GM12878 (cell line): ENCODE measurements at regions not wholly inside any gene's neighbourhood (a gene's known extent, or its start where the extent isn't known, plus 50 kb on each side); places are given as distances from the start of the nearest gene placed in this dataset.

ENCODE experiments used
- ATAC-seq: fragments of 200-7000 bp; cut with Tn5 transposase; 3 replicates; pipeline ENCODE4 v1.9.1; 2020; ENCODE audit warnings: mild to moderate bottlenecking, moderate library complexity
- BruUV-seq: library from RNA; stranded (reverse); fragments of 400-500 nt; replicated peaks from 2 replicates; lab custom pipeline; 2021; lab: Mats Ljungman, UMichigan
- CTCF ChIA-PET: fragments of 300-600 bp; sonication (Branson Sonifier 250); formaldehyde crosslinking; extraction: SDS; loops from one replicate; lab custom pipeline; 2021; ENCODE audit warnings: inconsistent platforms; lab: Yijun Ruan, JAX
- POLR2A ChIA-PET: fragments of 350-600 bp; formaldehyde crosslinking; extraction: SDS; loops from one replicate; lab custom pipeline; 2021; ENCODE audit warnings: inconsistent platforms; lab: Charles Lee
- RAD21 ChIA-PET: fragments of 300-600 bp; sonication (Branson Sonifier 250); formaldehyde crosslinking; loops from one replicate; lab custom pipeline; 2023; ENCODE audit warnings: antibody characterized with exemption; ENCODE audit not compliant: unreplicated experiment; lab: Charles Lee
- SMC1A ChIA-PET: fragments of 300-600 bp; sonication (Branson Sonifier 250); formaldehyde crosslinking; loops from one replicate; lab custom pipeline; 2023; ENCODE audit not compliant: unreplicated experiment, uncharacterized antibody; lab: Charles Lee
- DNase-seq: peaks from one replicate; pipeline ENCODE4 v3.0.0-alpha.2; 2011; ENCODE audit warnings: low read depth, low spot score
- FAIRE-seq: peaks from 3 replicates; lab custom pipeline; 2011; peaks lifted over from hg19 to GRCh38; lab: Jason Lieb, UNC
- H2AFZ ChIP-seq: 2 replicates; pipeline ENCODE4 v1.6.0; 2011; ENCODE audit warnings: low read depth, low read length, control low read depth; ENCODE audit not compliant: control insufficient read depth
- H3K27ac ChIP-seq: 2 replicates; pipeline ENCODE4 v1.5.1; 2011; ENCODE audit warnings: control low read depth; ENCODE audit not compliant: control insufficient read depth, insufficient read depth
- H3K27me3 ChIP-seq, 2 experiments: replicated peaks in 1 of 2; 2 replicates each; pipeline versions ENCODE4 v1.6.0 to v1.6.1; 2011; ENCODE audit warnings: low read length in 1 of 2; ENCODE audit not compliant: control insufficient read depth in 2 of 2, insufficient read depth in 2 of 2
- H3K36me3 ChIP-seq, 2 experiments: 2 replicates each; pipeline ENCODE4 v1.5.1; 2011; ENCODE audit warnings: low read length in 1 of 2; ENCODE audit not compliant: control insufficient read depth in 2 of 2, insufficient read depth in 2 of 2
- H3K4me1 ChIP-seq: 2 replicates; pipeline ENCODE4 v1.6.1; 2011; ENCODE audit warnings: mild to moderate bottlenecking, low read length, moderate library complexity, mixed read lengths; ENCODE audit not compliant: control insufficient read depth, insufficient read depth
- H3K4me2 ChIP-seq: 2 replicates; pipeline ENCODE4 v1.6.0; 2011; ENCODE audit warnings: control low read depth; ENCODE audit not compliant: control insufficient read depth, insufficient read depth
- H3K4me3 ChIP-seq: fragments of 200-600 bp; sonication (generic); 2 replicates; pipeline ENCODE4 v1.5.1; 2016
- H3K79me2 ChIP-seq: 2 replicates; pipeline ENCODE4 v1.6.0; 2011; ENCODE audit warnings: low read length; ENCODE audit not compliant: control insufficient read depth, insufficient read depth
- H3K9ac ChIP-seq: 2 replicates; pipeline ENCODE4 v1.8.0; 2011; ENCODE audit warnings: low read length, control low read depth, mixed read lengths; ENCODE audit not compliant: control insufficient read depth, insufficient read depth
- H3K9me3 ChIP-seq: replicated peaks from 3 replicates; pipeline ENCODE4 v1.5.1; 2011; ENCODE audit warnings: mild to moderate bottlenecking, low read length; ENCODE audit not compliant: control insufficient read depth, insufficient read depth
- H4K20me1 ChIP-seq: 2 replicates; pipeline ENCODE4 v1.6.0; 2011; ENCODE audit not compliant: control insufficient read depth, insufficient read depth
- ATF2 ChIP-seq: IDR thresholded peaks from 2 replicates; pipeline ENCODE4 v1.6.1; 2012; ENCODE audit warnings: low read length, inconsistent platforms
- MTA2 ChIP-seq: fragments of 450-650 bp; IDR thresholded peaks from 2 replicates; pipeline ENCODE4 v1.6.1; 2016; ENCODE audit warnings: low read depth, mild to moderate bottlenecking, moderate library complexity
- NFXL1 ChIP-seq: fragments of 450-650 bp; IDR thresholded peaks from 2 replicates; pipeline ENCODE4 v1.6.1; 2017; ENCODE audit warnings: antibody characterized with exemption, mild to moderate bottlenecking, borderline replicate concordance
- RFX5 ChIP-seq: IDR thresholded peaks from 2 replicates; pipeline ENCODE4 v1.6.1; 2011; ENCODE audit warnings: low read depth, low read length, improper control_type of control experiment
- SMC3 ChIP-seq: IDR thresholded peaks from 2 replicates; pipeline ENCODE4 v1.6.1; 2011; ENCODE audit warnings: low read length, improper control_type of control experiment, borderline replicate concordance
- SP1 ChIP-seq: IDR thresholded peaks from one replicate; pipeline ENCODE4 v1.6.1; 2011; ENCODE audit warnings: low read depth, low read length
- ZBTB4 ChIP-seq: fragments of 450-650 bp; formaldehyde crosslinking; IDR thresholded peaks from 2 replicates; pipeline ENCODE4 v1.4.0; 2022; ENCODE audit warnings: mild to moderate bottlenecking, moderate library complexity
- ZZZ3 ChIP-seq: IDR thresholded peaks from 2 replicates; pipeline ENCODE4 v1.6.1; 2011; ENCODE audit warnings: low read depth; ENCODE audit not compliant: control insufficient read depth, insufficient read length
- WGBS: methylation state at CpG from one replicate; pipeline ENCODE4 v1.1.6; 2016; ENCODE audit warnings: low lambda C conversion rate; ENCODE audit not compliant: insufficient replicate concordance, insufficient coverage; ENCODE audit errors: missing lambda C conversion rate; 5-methylcytosine and 5-hydroxymethylcytosine counted together
- in situ Hi-C: fragments of 300-500 bp; cut with MboI; formaldehyde crosslinking; loops from 9 replicates; pipeline ENCODE4 v1.14.3; 2018; ENCODE audit warnings: mixed read lengths
- intact Hi-C: fragments of 100-400 bp; cut with micrococcal nuclease; formaldehyde crosslinking; loops from one replicate; pipeline ENCODE4 v1.14.2; 2022; ENCODE audit not compliant: unreplicated experiment

GRCh38 chr3:3301476-3301875 is 122.0 kb upstream of the CRBN start (continued):
- no peak for TF ChIP-seq ZBTB4 (CRISPR knock-in tag)
- TF ChIP-seq ATF2, result no peak
- TF ChIP-seq SMC3, result no peak
- TF ChIP-seq MTA2, result no peak
- no peak for TF ChIP-seq RFX5

GRCh38 chr3:3296979-3297381 is 117.5 kb upstream of the CRBN start:
- no peaks in the 10 kb centered on the region for H3K79me2 ChIP-seq
- H3K4me2 ChIP-seq, result no peak overlapping the region
- no peaks in the 10 kb centered on the region for H3K27me3 ChIP-seq
- in situ Hi-C loops (no loop called here), intact Hi-C loops (no loop called here)
- H3K4me1 ChIP-seq, result no peaks in the 10 kb centered on the region
- BruUV-seq, result no TSS peak
- DNase-seq (no peak), FAIRE-seq (no peak), ATAC-seq (no peak)
- POLR2A ChIA-PET, result no interaction called here
- TF ChIP-seq ZZZ3 (no peak), NFXL1 (no peak), SP1 (no peak)
- CTCF ChIA-PET, result no interaction called here
- H3K36me3 ChIP-seq, result no peaks in the 10 kb centered on the region
- H3K4me3 ChIP-seq, result no peak overlapping the region
- H3K27ac ChIP-seq, result no peak overlapping the region
- H3K9me3 ChIP-seq, result no peaks in the 10 kb centered on the region
- H3K9ac ChIP-seq, result no peak overlapping the region
- no peaks in the 10 kb centered on the region for H4K20me1 ChIP-seq
- no peak overlapping the region for H2AFZ ChIP-seq
- 26% methylated on average over 5 of the region's 5 CpGs for WGBS
- RAD21 ChIA-PET, result interaction anchor here (0.9 kb wide), 1 partner anchor 30 kb away, joined by 5 read pairs; no protein-coding TSS in a partner anchor
- SMC1A ChIA-PET, result no interaction called here
